GM12878 (cell line): ENCODE measurements at regions not wholly inside any gene's neighbourhood (a gene's known extent, or its start where the extent isn't known, plus 50 kb on each side); places are given as distances from the start of the nearest gene placed in this dataset.

Source experiments
- ATAC-seq: fragments of 200-7000 bp; cut with Tn5 transposase; 3 replicates; pipeline ENCODE4 v1.9.1; 2020; ENCODE audit warnings: mild to moderate bottlenecking, moderate library complexity
- BruUV-seq: library from RNA; stranded (reverse); fragments of 400-500 nt; replicated peaks from 2 replicates; lab custom pipeline; 2021; lab: Mats Ljungman, UMichigan
- CTCF ChIA-PET: fragments of 300-600 bp; sonication (Branson Sonifier 250); formaldehyde crosslinking; extraction: SDS; loops from one replicate; lab custom pipeline; 2021; ENCODE audit warnings: inconsistent platforms; lab: Yijun Ruan, JAX
- POLR2A ChIA-PET: fragments of 350-600 bp; formaldehyde crosslinking; extraction: SDS; loops from one replicate; lab custom pipeline; 2021; ENCODE audit warnings: inconsistent platforms; lab: Charles Lee
- RAD21 ChIA-PET: fragments of 300-600 bp; sonication (Branson Sonifier 250); formaldehyde crosslinking; loops from one replicate; lab custom pipeline; 2023; ENCODE audit warnings: antibody characterized with exemption; ENCODE audit not compliant: unreplicated experiment; lab: Charles Lee
- SMC1A ChIA-PET: fragments of 300-600 bp; sonication (Branson Sonifier 250); formaldehyde crosslinking; loops from one replicate; lab custom pipeline; 2023; ENCODE audit not compliant: unreplicated experiment, uncharacterized antibody; lab: Charles Lee
- DNase-seq: peaks from one replicate; pipeline ENCODE4 v3.0.0-alpha.2; 2011; ENCODE audit warnings: low read depth, low spot score
- FAIRE-seq: peaks from 3 replicates; lab custom pipeline; 2011; peaks lifted over from hg19 to GRCh38; lab: Jason Lieb, UNC
- H2AFZ ChIP-seq: 2 replicates; pipeline ENCODE4 v1.6.0; 2011; ENCODE audit warnings: low read depth, low read length, control low read depth; ENCODE audit not compliant: control insufficient read depth
- H3K27ac ChIP-seq: 2 replicates; pipeline ENCODE4 v1.5.1; 2011; ENCODE audit warnings: control low read depth; ENCODE audit not compliant: control insufficient read depth, insufficient read depth
- H3K27me3 ChIP-seq, 2 experiments: replicated peaks in 1 of 2; 2 replicates each; pipeline versions ENCODE4 v1.6.0 to v1.6.1; 2011; ENCODE audit warnings: low read length in 1 of 2; ENCODE audit not compliant: control insufficient read depth in 2 of 2, insufficient read depth in 2 of 2
- H3K36me3 ChIP-seq, 2 experiments: 2 replicates each; pipeline ENCODE4 v1.5.1; 2011; ENCODE audit warnings: low read length in 1 of 2; ENCODE audit not compliant: control insufficient read depth in 2 of 2, insufficient read depth in 2 of 2
- H3K4me1 ChIP-seq: 2 replicates; pipeline ENCODE4 v1.6.1; 2011; ENCODE audit warnings: mild to moderate bottlenecking, low read length, moderate library complexity, mixed read lengths; ENCODE audit not compliant: control insufficient read depth, insufficient read depth
- H3K4me2 ChIP-seq: 2 replicates; pipeline ENCODE4 v1.6.0; 2011; ENCODE audit warnings: control low read depth; ENCODE audit not compliant: control insufficient read depth, insufficient read depth
- H3K4me3 ChIP-seq: fragments of 200-600 bp; sonication (generic); 2 replicates; pipeline ENCODE4 v1.5.1; 2016
- H3K79me2 ChIP-seq: 2 replicates; pipeline ENCODE4 v1.6.0; 2011; ENCODE audit warnings: low read length; ENCODE audit not compliant: control insufficient read depth, insufficient read depth
- H3K9ac ChIP-seq: 2 replicates; pipeline ENCODE4 v1.8.0; 2011; ENCODE audit warnings: low read length, control low read depth, mixed read lengths; ENCODE audit not compliant: control insufficient read depth, insufficient read depth
- H3K9me3 ChIP-seq: replicated peaks from 3 replicates; pipeline ENCODE4 v1.5.1; 2011; ENCODE audit warnings: mild to moderate bottlenecking, low read length; ENCODE audit not compliant: control insufficient read depth, insufficient read depth
- H4K20me1 ChIP-seq: 2 replicates; pipeline ENCODE4 v1.6.0; 2011; ENCODE audit not compliant: control insufficient read depth, insufficient read depth
- EED ChIP-seq: sonication (generic); IDR thresholded peaks from 2 replicates; pipeline ENCODE4 v1.6.1; 2016; ENCODE audit warnings: antibody characterized with exemption, low read depth
- NFYB ChIP-seq: IDR thresholded peaks from 2 replicates; pipeline ENCODE4 v1.6.1; 2011; ENCODE audit warnings: low read depth, mild to moderate bottlenecking, low read length, improper control_type of control experiment, moderate library complexity; ENCODE audit not compliant: insufficient read depth
- NR2C1 ChIP-seq: fragments of 450-650 bp; IDR thresholded peaks from 2 replicates; pipeline ENCODE4 v1.6.1; 2017; ENCODE audit warnings: antibody characterized with exemption, mild to moderate bottlenecking, moderate library complexity
- PAX8 ChIP-seq: fragments of 450-650 bp; IDR thresholded peaks from 2 replicates; pipeline ENCODE4 v1.6.1; 2017; ENCODE audit warnings: mild to moderate bottlenecking, moderate library complexity
- RBBP5 ChIP-seq: fragments of 200-600 bp; sonication (generic); conservative IDR thresholded peaks from 2 replicates; pipeline ENCODE4 v1.6.1; 2016
- SIX5 ChIP-seq: IDR thresholded peaks from 2 replicates; pipeline ENCODE4 v1.6.1; 2011; ENCODE audit warnings: mild to moderate bottlenecking, low read depth, low read length, moderate library complexity; ENCODE audit not compliant: severe bottlenecking
- TARDBP ChIP-seq: IDR thresholded peaks from 2 replicates; pipeline ENCODE4 v1.6.1; 2016; ENCODE audit warnings: borderline replicate concordance
- TCF12 ChIP-seq: IDR thresholded peaks from 2 replicates; pipeline ENCODE4 v1.6.1; 2011; ENCODE audit warnings: low read depth, mild to moderate bottlenecking, low read length
- WGBS: methylation state at CpG from one replicate; pipeline ENCODE4 v1.1.6; 2016; ENCODE audit warnings: low lambda C conversion rate; ENCODE audit not compliant: insufficient replicate concordance, insufficient coverage; ENCODE audit errors: missing lambda C conversion rate; 5-methylcytosine and 5-hydroxymethylcytosine counted together
- in situ Hi-C: fragments of 300-500 bp; cut with MboI; formaldehyde crosslinking; loops from 9 replicates; pipeline ENCODE4 v1.14.3; 2018; ENCODE audit warnings: mixed read lengths
- intact Hi-C: fragments of 100-400 bp; cut with micrococcal nuclease; formaldehyde crosslinking; loops from one replicate; pipeline ENCODE4 v1.14.2; 2022; ENCODE audit not compliant: unreplicated experiment
- TF ChIP-seq, protein P1 (sequence below): fragments of 450-650 bp; IDR thresholded peaks from 2 replicates; pipeline ENCODE4 v1.6.1; 2017; ENCODE audit warnings: low read depth, mild to moderate bottlenecking, moderate library complexity
- TF ChIP-seq, protein P2 (sequence below): fragments of 450-650 bp; IDR thresholded peaks from 2 replicates; pipeline ENCODE4 v1.6.1; 2017; ENCODE audit warnings: mild to moderate bottlenecking
- TF ChIP-seq, protein P3 (sequence below): IDR thresholded peaks from 2 replicates; pipeline ENCODE4 v1.6.1; 2011; ENCODE audit warnings: mild to moderate bottlenecking, low read depth, low read length, moderate library complexity; ENCODE audit not compliant: insufficient replicate concordance
- TF ChIP-seq, protein P4 (sequence below): fragments of 150-350 bp; IDR thresholded peaks from 2 replicates; pipeline ENCODE4 v1.6.1; 2016; ENCODE audit warnings: low read depth, low read length

DNA sequence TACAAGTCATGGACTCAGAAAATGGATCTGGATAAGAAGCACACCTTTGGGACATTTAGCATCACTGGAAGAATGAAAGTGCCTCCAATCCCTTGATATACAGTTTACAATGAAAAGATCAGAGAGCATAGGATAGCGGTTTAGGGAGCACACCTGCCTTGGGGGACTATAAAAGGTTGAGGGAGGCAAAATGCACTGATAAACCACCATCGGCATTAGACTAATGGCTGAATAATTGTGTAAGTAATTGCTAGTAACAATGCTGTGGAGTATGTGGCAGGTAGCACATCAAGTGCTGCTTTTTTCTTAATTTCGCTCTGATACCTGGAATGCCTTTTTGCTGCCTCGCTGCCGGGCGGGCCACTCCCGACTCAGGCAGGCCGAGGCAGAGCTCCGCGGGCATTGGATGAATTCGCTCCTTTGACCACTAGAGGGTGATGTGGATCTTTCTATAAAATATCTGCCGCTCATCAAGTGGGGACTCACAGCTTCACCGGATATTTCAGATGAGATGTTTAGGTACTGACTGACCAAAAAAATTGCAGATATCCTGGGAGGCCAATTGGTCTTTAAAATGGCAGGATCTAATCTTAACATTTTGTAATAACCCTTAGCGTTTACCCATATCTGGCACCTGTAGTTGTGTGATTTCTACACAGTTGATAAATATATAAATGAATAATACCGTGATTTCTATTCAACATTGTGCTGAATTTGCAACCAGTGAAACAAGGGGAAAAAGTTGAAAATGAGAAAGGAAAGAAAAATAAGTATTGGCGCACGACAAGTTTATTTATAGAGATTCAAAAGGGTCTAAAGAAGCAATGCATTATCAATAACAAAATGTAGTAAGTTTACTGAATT lies 116.8 kb upstream of the PRSS1 start (continued):
- no peak for TF ChIP-seq TARDBP

DNA sequence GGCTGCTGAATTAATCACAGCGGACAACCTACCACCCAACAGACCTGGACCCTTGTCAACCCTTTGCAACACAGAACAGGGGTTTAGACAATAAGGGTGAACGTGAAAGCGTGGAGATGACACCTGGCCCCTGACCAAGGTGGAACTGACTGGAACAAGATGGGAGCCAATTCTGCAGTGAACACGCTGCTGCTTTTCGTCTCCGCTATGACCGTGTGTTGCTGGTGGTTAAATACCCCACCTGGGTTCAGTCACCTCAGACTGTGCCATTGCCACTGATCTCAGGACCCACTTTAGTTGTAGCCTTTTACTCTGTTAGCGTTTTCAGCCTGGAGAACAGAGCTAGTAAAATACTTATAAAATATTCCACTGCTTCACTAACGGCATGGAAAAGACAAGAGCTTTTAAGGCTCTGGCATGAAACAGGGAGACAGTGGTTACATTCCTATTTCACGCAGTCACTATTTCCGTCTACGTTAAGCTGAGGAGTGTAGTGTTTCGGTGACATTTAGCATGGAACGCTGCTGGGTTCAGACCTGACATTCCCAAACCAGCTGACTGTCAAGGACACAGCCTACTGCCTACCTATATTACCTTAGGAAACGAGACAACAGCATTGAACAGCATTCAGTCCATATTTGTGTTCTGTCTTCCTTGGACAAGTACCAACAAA lies 119.5 kb upstream of the PRSS1 start:
- Histone ChIP-seq H3K4me2 (no peak overlapping the region), H2AFZ (no peak overlapping the region), H3K4me1 (no peaks in the 10 kb centered on the region), H3K36me3 (no peaks in the 10 kb centered on the region), H3K4me3 (no peak overlapping the region), H3K79me2 (no peaks in the 10 kb centered on the region), H3K27me3 (peaks cover 0 to 1% of the 10 kb centered on the region in 2 experiments; a peak in 1 of 4 replicates), H4K20me1 (no peaks in the 10 kb centered on the region), H3K9ac (no peak overlapping the region), H3K27ac (no peak overlapping the region), H3K9me3 (no peaks in the 10 kb centered on the region)
- ATAC-seq: no peak
- BruUV-seq: no TSS peak
- FAIRE-seq: no peak
- no peak for DNase-seq
- in situ Hi-C loops: loop anchor here (5.0 to 10.0 kb wide), 4 partner anchors 153 to 585 kb away; no protein-coding TSS in a partner anchor
- ChIA-PET RAD21 (interaction anchor here (0.7 to 3.1 kb wide), 4 partner anchors 153 to 182 kb away, joined by 3 to 20 read pairs (median 8); no protein-coding TSS in a partner anchor), POLR2A (no interaction called here), SMC1A (interaction anchor here (0.7 to 10.0 kb wide), 8 partner anchors 14 to 374 kb away, joined by 3 to 102 read pairs (median 5); no protein-coding TSS in a partner anchor), CTCF (interaction anchor here (0.7 to 12.1 kb wide), 13 partner anchors 17 to 375 kb away, joined by 3 to 217 read pairs (median 4); no protein-coding TSS in a partner anchor)
- intact Hi-C loops: loop anchor here (5.0 kb wide), 1 partner anchor 588 kb away; no protein-coding TSS in a partner anchor
- 57% methylated on average over 15 of the region's 15 CpGs for WGBS
- TF ChIP-seq, protein P1, sequence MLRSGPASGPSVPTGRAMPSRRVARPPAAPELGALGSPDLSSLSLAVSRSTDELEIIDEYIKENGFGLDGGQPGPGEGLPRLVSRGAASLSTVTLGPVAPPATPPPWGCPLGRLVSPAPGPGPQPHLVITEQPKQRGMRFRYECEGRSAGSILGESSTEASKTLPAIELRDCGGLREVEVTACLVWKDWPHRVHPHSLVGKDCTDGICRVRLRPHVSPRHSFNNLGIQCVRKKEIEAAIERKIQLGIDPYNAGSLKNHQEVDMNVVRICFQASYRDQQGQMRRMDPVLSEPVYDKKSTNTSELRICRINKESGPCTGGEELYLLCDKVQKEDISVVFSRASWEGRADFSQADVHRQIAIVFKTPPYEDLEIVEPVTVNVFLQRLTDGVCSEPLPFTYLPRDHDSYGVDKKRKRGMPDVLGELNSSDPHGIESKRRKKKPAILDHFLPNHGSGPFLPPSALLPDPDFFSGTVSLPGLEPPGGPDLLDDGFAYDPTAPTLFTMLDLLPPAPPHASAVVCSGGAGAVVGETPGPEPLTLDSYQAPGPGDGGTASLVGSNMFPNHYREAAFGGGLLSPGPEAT: no peak
- TF ChIP-seq RBBP5: no peak
- no peak for TF ChIP-seq PAX8
- TF ChIP-seq, protein P2, sequence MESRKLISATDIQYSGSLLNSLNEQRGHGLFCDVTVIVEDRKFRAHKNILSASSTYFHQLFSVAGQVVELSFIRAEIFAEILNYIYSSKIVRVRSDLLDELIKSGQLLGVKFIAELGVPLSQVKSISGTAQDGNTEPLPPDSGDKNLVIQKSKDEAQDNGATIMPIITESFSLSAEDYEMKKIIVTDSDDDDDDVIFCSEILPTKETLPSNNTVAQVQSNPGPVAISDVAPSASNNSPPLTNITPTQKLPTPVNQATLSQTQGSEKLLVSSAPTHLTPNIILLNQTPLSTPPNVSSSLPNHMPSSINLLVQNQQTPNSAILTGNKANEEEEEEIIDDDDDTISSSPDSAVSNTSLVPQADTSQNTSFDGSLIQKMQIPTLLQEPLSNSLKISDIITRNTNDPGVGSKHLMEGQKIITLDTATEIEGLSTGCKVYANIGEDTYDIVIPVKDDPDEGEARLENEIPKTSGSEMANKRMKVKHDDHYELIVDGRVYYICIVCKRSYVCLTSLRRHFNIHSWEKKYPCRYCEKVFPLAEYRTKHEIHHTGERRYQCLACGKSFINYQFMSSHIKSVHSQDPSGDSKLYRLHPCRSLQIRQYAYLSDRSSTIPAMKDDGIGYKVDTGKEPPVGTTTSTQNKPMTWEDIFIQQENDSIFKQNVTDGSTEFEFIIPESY: no peak
- TF ChIP-seq SIX5: no peak
- TF ChIP-seq NFYB: no peak
- no peak for TF ChIP-seq NR2C1
- TF ChIP-seq TCF12: no peak
- TF ChIP-seq, protein P3, sequence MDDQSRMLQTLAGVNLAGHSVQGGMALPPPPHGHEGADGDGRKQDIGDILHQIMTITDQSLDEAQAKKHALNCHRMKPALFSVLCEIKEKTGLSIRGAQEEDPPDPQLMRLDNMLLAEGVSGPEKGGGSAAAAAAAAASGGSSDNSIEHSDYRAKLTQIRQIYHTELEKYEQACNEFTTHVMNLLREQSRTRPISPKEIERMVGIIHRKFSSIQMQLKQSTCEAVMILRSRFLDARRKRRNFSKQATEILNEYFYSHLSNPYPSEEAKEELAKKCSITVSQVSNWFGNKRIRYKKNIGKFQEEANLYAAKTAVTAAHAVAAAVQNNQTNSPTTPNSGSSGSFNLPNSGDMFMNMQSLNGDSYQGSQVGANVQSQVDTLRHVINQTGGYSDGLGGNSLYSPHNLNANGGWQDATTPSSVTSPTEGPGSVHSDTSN: no peak
- TF ChIP-seq EED: no peak
- TF ChIP-seq, protein P4, sequence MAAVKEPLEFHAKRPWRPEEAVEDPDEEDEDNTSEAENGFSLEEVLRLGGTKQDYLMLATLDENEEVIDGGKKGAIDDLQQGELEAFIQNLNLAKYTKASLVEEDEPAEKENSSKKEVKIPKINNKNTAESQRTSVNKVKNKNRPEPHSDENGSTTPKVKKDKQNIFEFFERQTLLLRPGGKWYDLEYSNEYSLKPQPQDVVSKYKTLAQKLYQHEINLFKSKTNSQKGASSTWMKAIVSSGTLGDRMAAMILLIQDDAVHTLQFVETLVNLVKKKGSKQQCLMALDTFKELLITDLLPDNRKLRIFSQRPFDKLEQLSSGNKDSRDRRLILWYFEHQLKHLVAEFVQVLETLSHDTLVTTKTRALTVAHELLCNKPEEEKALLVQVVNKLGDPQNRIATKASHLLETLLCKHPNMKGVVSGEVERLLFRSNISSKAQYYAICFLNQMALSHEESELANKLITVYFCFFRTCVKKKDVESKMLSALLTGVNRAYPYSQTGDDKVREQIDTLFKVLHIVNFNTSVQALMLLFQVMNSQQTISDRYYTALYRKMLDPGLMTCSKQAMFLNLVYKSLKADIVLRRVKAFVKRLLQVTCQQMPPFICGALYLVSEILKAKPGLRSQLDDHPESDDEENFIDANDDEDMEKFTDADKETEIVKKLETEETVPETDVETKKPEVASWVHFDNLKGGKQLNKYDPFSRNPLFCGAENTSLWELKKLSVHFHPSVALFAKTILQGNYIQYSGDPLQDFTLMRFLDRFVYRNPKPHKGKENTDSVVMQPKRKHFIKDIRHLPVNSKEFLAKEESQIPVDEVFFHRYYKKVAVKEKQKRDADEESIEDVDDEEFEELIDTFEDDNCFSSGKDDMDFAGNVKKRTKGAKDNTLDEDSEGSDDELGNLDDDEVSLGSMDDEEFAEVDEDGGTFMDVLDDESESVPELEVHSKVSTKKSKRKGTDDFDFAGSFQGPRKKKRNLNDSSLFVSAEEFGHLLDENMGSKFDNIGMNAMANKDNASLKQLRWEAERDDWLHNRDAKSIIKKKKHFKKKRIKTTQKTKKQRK: no peak
